ENCODE measurements at regions not wholly inside any gene's neighbourhood (a gene's known extent, or its start where the extent isn't known, plus 50 kb on each side); places are given as distances from the start of the nearest gene placed in this dataset.

DNA sequence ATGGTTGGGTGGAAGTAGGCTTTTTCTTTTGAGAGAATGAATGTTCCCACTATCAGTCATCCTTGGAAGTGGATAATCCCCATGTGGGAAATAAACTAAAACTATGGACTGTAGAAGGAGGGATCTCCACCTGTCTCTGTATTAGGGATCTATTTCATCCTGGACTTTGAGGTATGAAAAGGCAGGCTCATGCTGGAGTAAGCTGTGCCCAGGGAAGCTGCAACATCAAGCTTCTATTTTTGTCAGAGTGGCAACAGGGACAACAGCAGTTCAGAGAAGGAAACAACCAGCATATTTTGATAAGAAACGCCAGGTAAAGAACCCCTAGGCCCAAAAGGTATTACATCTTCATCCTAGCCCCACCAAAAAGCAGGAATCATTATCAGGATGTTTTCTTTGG lies 122.0 kb downstream of the MDH1 start:
- TF ChIP-seq, protein P1, sequence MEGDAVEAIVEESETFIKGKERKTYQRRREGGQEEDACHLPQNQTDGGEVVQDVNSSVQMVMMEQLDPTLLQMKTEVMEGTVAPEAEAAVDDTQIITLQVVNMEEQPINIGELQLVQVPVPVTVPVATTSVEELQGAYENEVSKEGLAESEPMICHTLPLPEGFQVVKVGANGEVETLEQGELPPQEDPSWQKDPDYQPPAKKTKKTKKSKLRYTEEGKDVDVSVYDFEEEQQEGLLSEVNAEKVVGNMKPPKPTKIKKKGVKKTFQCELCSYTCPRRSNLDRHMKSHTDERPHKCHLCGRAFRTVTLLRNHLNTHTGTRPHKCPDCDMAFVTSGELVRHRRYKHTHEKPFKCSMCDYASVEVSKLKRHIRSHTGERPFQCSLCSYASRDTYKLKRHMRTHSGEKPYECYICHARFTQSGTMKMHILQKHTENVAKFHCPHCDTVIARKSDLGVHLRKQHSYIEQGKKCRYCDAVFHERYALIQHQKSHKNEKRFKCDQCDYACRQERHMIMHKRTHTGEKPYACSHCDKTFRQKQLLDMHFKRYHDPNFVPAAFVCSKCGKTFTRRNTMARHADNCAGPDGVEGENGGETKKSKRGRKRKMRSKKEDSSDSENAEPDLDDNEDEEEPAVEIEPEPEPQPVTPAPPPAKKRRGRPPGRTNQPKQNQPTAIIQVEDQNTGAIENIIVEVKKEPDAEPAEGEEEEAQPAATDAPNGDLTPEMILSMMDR (IDR thresholded peaks at IDR 0.05): no peak
- TF ChIP-seq EZH2 (IDR thresholded peaks at IDR 0.05; ENCODE audit: borderline replicate concordance, insufficient read depth, low read depth, low read length, poor library complexity, severe bottlenecking): no peak

Measured in B cell (primary cell).